Gastrocnemius medialis (tissue), 4 donors: ENCODE measurements at regions not wholly inside any gene's neighbourhood (a gene's known extent, or its start where the extent isn't known, plus 50 kb on each side); places are given as distances from the start of the nearest gene placed in this dataset.

ENCODE experiments used
- ATAC-seq, 2 donors: fragments of 150-250 bp; one replicate each; pipeline ENCODE4 v1.9.1; 2016
- DNase-seq, 2 donors: peaks; one replicate each; pipeline ENCODE4 v3.0.0-alpha.2; 2019
- H3K27ac ChIP-seq, 4 donors: fragments of 200-600 bp; sonication (generic); 1 replicate in 1 of 4; 2 replicates in 3 of 4; pipeline ENCODE4 v1.5.1; 2016 to 2018; ENCODE audit warnings: mild to moderate bottlenecking in 2 of 4, moderate library complexity in 1 of 4
- H3K27me3 ChIP-seq, 3 donors: fragments of 200-600 bp; sonication (generic) in 2 of 3; 1 replicate in 1 of 3; 2 replicates in 2 of 3; pipeline versions ENCODE4 v1.5.1 to v1.6.0; 2016 to 2019; ENCODE audit warnings: mild to moderate bottlenecking in 1 of 3, moderate library complexity in 1 of 3
- H3K36me3 ChIP-seq, 2 donors: fragments of 200-600 bp; sonication (generic) in 1 of 2; one replicate each; pipeline ENCODE4 v1.5.1; 2017 to 2018
- H3K4me1 ChIP-seq, 2 donors: fragments of 200-600 bp; sonication (generic) in 1 of 2; one replicate each; pipeline ENCODE4 v1.5.1; 2016 to 2017; ENCODE audit warnings: mild to moderate bottlenecking in 2 of 2
- H3K4me3 ChIP-seq, 4 donors: fragments of 200-600 bp; sonication (generic) in 3 of 4; 1 replicate in 1 of 4; 2 replicates in 3 of 4; pipeline ENCODE4 v1.5.1; 2016 to 2019; ENCODE audit warnings: mild to moderate bottlenecking in 2 of 4
- H3K9me3 ChIP-seq, 3 donors: fragments of 200-600 bp; sonication (generic) in 2 of 3; 1 replicate in 1 of 3; 2 replicates in 2 of 3; pipeline ENCODE4 v1.5.1; 2016 to 2019
- CTCF ChIP-seq, 5 experiments: fragments of 450-650 bp in 3 of 5; fragments of 200-600 bp in 2 of 5; sonication (generic) in 2 of 5; IDR thresholded peaks in 4 of 5; conservative IDR thresholded peaks in 1 of 5; 1 replicate in 4 of 5; 2 replicates in 1 of 5; pipeline ENCODE4 v1.5.1; 2016 to 2019; ENCODE audit warnings: antibody characterized with exemption in 5 of 5, mild to moderate bottlenecking in 3 of 5, moderate library complexity in 3 of 5
- POLR2A ChIP-seq, 2 donors: fragments of 450-650 bp; IDR thresholded peaks; one replicate each; pipeline ENCODE4 v1.6.1; 2017; ENCODE audit warnings: antibody characterized with exemption in 2 of 2, mild to moderate bottlenecking in 2 of 2, moderate library complexity in 2 of 2
- in situ Hi-C, 4 donors: fragments of 200-750 bp; cut with MboI; loops; one replicate each; pipeline versions ENCODE4 v1.15.0 to v1.8.0; 2017; ENCODE audit warnings: low sequenced_read_pairs in 4 of 4
- intact Hi-C: fragments of 100-400 bp; cut with DNase I; formaldehyde crosslinking; loops from one replicate; pipeline ENCODE4 v1.15.1; 2023; ENCODE audit warnings: low total_unique reads

GRCh38 chr7:19248115-19248514 lies 102.9 kb upstream of the FERD3L start:
- intact Hi-C loops: no loop called here
- Histone ChIP-seq H3K36me3 (no peaks in the 10 kb centered on the region), H3K9me3 (no peaks in the 10 kb centered on the region), H3K4me3 (no peak overlapping the region), H3K4me1 (no peaks in the 10 kb centered on the region), H3K27ac (no peak overlapping the region), H3K27me3 (no peaks in the 10 kb centered on the region)
- DNase-seq (no peak), ATAC-seq (no peak)
- TF ChIP-seq CTCF (IDR thresholded peaks at IDR 0.05 in 4 of 5, conservative IDR thresholded peaks at IDR 0.05 in 1 of 5): no peak
- no peak for TF ChIP-seq POLR2A (IDR thresholded peaks at IDR 0.05)
- in situ Hi-C loops: no loop called here

- ATAC-seq (no peak), DNase-seq (no peak)
- H3K27me3 ChIP-seq: no peaks in the 10 kb centered on the region
- no peak for TF ChIP-seq CTCF (IDR thresholded peaks at IDR 0.05 in 4 of 5, conservative IDR thresholded peaks at IDR 0.05 in 1 of 5)
- no peak for TF ChIP-seq POLR2A (IDR thresholded peaks at IDR 0.05)
- H3K27ac ChIP-seq: no peak overlapping the region
- in situ Hi-C loops: no loop called here
- H3K4me3 ChIP-seq: no peak overlapping the region
- H3K36me3 ChIP-seq: no peaks in the 10 kb centered on the region
- H3K4me1 ChIP-seq: no peaks in the 10 kb centered on the region
- intact Hi-C loops: no loop called here
- H3K9me3 ChIP-seq: no peaks in the 10 kb centered on the region
These were observed 101.8 kb upstream of the FERD3L start for GRCh38 chr7:19247017-19247416.

- no peak overlapping the region for H3K4me3 ChIP-seq
- no peak for DNase-seq
- no peaks in the 10 kb centered on the region for H3K36me3 ChIP-seq
- no peaks in the 10 kb centered on the region for H3K27me3 ChIP-seq
- no peak for ATAC-seq
- in situ Hi-C loops (no loop called here), intact Hi-C loops (no loop called here)
- no peak overlapping the region for H3K27ac ChIP-seq
- TF ChIP-seq CTCF (IDR thresholded peaks at IDR 0.05 in 4 of 5, conservative IDR thresholded peaks at IDR 0.05 in 1 of 5) (no peak), POLR2A (IDR thresholded peaks at IDR 0.05) (no peak)
- no peaks in the 10 kb centered on the region for H3K9me3 ChIP-seq
- H3K4me1 ChIP-seq: no peaks in the 10 kb centered on the region
These were observed 97.0 kb upstream of the FERD3L start for GRCh38 chr7:19242246-19242645.

GRCh38 chr7:19239951-19240350 lies 94.7 kb upstream of the FERD3L start:
- Histone ChIP-seq H3K4me3 (no peak overlapping the region), H3K27ac (no peak overlapping the region), H3K36me3 (no peaks in the 10 kb centered on the region), H3K4me1 (no peaks in the 10 kb centered on the region), H3K9me3 (no peaks in the 10 kb centered on the region), H3K27me3 (no peaks in the 10 kb centered on the region)
- ATAC-seq: no peak
- no peak for DNase-seq
- no peak for TF ChIP-seq CTCF (IDR thresholded peaks at IDR 0.05 in 4 of 5, conservative IDR thresholded peaks at IDR 0.05 in 1 of 5)
- no peak for TF ChIP-seq POLR2A (IDR thresholded peaks at IDR 0.05)
- in situ Hi-C loops: no loop called here
- intact Hi-C loops: no loop called here

- H3K36me3 ChIP-seq: no peaks in the 10 kb centered on the region
- ATAC-seq (no peak), DNase-seq (no peak)
- no peaks in the 10 kb centered on the region for H3K9me3 ChIP-seq
- in situ Hi-C loops (no loop called here), intact Hi-C loops (no loop called here)
- no peak overlapping the region for H3K27ac ChIP-seq
- no peaks in the 10 kb centered on the region for H3K4me1 ChIP-seq
- no peaks in the 10 kb centered on the region for H3K27me3 ChIP-seq
- H3K4me3 ChIP-seq: no peak overlapping the region
- TF ChIP-seq CTCF (IDR thresholded peaks at IDR 0.05 in 4 of 5, conservative IDR thresholded peaks at IDR 0.05 in 1 of 5): no peak
- no peak for TF ChIP-seq POLR2A (IDR thresholded peaks at IDR 0.05)
These were observed 90.5 kb upstream of the FERD3L start for GRCh38 chr7:19235680-19236079.
